ENCODE measurements at regions not wholly inside any gene's neighbourhood (a gene's known extent, or its start where the extent isn't known, plus 50 kb on each side); places are given as distances from the start of the nearest gene placed in this dataset.

GRCh38 chr10:70987396-70988130 is 99.2 kb upstream of the PCBD1 start:
- no peak for TF ChIP-seq CTCF (IDR thresholded peaks at IDR 0.05)
- TF ChIP-seq POLR2AphosphoS5 (IDR thresholded peaks at IDR 0.05) = no peak
- TF ChIP-seq POLR2A (IDR thresholded peaks at IDR 0.05) = no peak
